ENCODE measurements at regions not wholly inside any gene's neighbourhood (a gene's known extent, or its start where the extent isn't known, plus 50 kb on each side); places are given as distances from the start of the nearest gene placed in this dataset.

GRCh38 chr20:6384380-6384779 is 261.6 kb upstream of the FERMT1 start:
- no peaks in the 10 kb centered on the region for H3K4me1 ChIP-seq (ENCODE audit: insufficient read depth, insufficient read length)
- H3K9ac ChIP-seq (ENCODE audit: insufficient read length, low read depth) = no peak overlapping the region
- H3K36me3 ChIP-seq (ENCODE audit: insufficient read depth, insufficient read length, low read length) = no peaks in the 10 kb centered on the region
- TF ChIP-seq ZNF274 (IDR thresholded peaks at IDR 0.05; ENCODE audit: low read depth, low read length) = no peak
- TF ChIP-seq SUZ12 (IDR thresholded peaks at IDR 0.05; ENCODE audit: extremely low read depth, insufficient read depth, insufficient read length) = no peak
- no peak for TF ChIP-seq YY1 (IDR thresholded peaks at IDR 0.05; ENCODE audit: insufficient read depth, insufficient read length)
- H3K27me3 ChIP-seq (ENCODE audit: insufficient read depth, insufficient read length) = no peaks in the 10 kb centered on the region
- no peak overlapping the region for H3K4me3 ChIP-seq (ENCODE audit: insufficient read length, low read depth)
- H3K9me3 ChIP-seq (ENCODE audit: insufficient read depth, low read length) = no peaks in the 10 kb centered on the region
- no peak for DNase-seq (ENCODE audit: low read depth, low spot score)

DNA sequence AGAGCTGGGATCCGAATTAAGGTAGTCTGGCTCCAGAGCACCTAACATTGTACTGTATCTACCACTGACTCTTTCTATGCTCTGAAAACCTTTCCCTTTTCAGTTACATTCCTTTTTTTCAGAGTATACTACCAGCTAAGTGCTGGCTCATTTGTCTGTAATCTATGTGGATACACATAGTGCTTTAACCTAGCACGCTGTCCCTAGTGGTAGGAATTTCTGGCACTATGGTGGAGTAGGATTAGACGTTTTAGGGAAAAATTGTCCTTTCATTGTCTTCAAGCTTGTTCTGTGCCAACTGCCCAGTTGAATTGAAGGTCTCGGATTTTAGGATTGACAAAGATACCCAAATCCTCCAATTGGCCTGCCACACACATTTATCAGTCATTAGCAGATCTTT is 259.1 kb upstream of the FERMT1 start:
- Histone ChIP-seq H3K9me3 (ENCODE audit: insufficient read depth, low read length) (no peaks in the 10 kb centered on the region), H3K4me1 (ENCODE audit: insufficient read depth, insufficient read length) (no peaks in the 10 kb centered on the region), H3K4me3 (ENCODE audit: insufficient read length, low read depth) (no peak overlapping the region), H3K9ac (ENCODE audit: insufficient read length, low read depth) (no peak overlapping the region), H3K27me3 (ENCODE audit: insufficient read depth, insufficient read length) (no peaks in the 10 kb centered on the region), H3K36me3 (ENCODE audit: insufficient read depth, insufficient read length, low read length) (no peaks in the 10 kb centered on the region)
- no peak for TF ChIP-seq YY1 (IDR thresholded peaks at IDR 0.05; ENCODE audit: insufficient read depth, insufficient read length)
- no peak for TF ChIP-seq SUZ12 (IDR thresholded peaks at IDR 0.05; ENCODE audit: extremely low read depth, insufficient read depth, insufficient read length)
- no peak for TF ChIP-seq ZNF274 (IDR thresholded peaks at IDR 0.05; ENCODE audit: low read depth, low read length)
- peak; percentile 51 for DNase-seq (ENCODE audit: low read depth, low spot score)

- TF ChIP-seq SUZ12 (IDR thresholded peaks at IDR 0.05; ENCODE audit: extremely low read depth, insufficient read depth, insufficient read length) = no peak
- TF ChIP-seq YY1 (IDR thresholded peaks at IDR 0.05; ENCODE audit: insufficient read depth, insufficient read length) = no peak
- no peak for TF ChIP-seq ZNF274 (IDR thresholded peaks at IDR 0.05; ENCODE audit: low read depth, low read length)
- H3K4me1 ChIP-seq (ENCODE audit: insufficient read depth, insufficient read length) = no peaks in the 10 kb centered on the region
- no peak for DNase-seq (ENCODE audit: low read depth, low spot score)
- no peaks in the 10 kb centered on the region for H3K27me3 ChIP-seq (ENCODE audit: insufficient read depth, insufficient read length)
- no peaks in the 10 kb centered on the region for H3K36me3 ChIP-seq (ENCODE audit: insufficient read depth, insufficient read length, low read length)
- H3K4me3 ChIP-seq (ENCODE audit: insufficient read length, low read depth) = no peak overlapping the region
- no peaks in the 10 kb centered on the region for H3K9me3 ChIP-seq (ENCODE audit: insufficient read depth, low read length)
- H3K9ac ChIP-seq (ENCODE audit: insufficient read length, low read depth) = no peak overlapping the region
Observed at GRCh38 chr20:6362245-6362644, 239.4 kb upstream of the FERMT1 start.

- DNase-seq (ENCODE audit: low read depth, low spot score) = no peak
- Histone ChIP-seq H3K27me3 (ENCODE audit: insufficient read depth, insufficient read length) (no peaks in the 10 kb centered on the region), H3K9me3 (ENCODE audit: insufficient read depth, low read length) (no peaks in the 10 kb centered on the region), H3K4me3 (ENCODE audit: insufficient read length, low read depth) (no peak overlapping the region), H3K9ac (ENCODE audit: insufficient read length, low read depth) (no peak overlapping the region), H3K36me3 (ENCODE audit: insufficient read depth, insufficient read length, low read length) (no peaks in the 10 kb centered on the region), H3K4me1 (ENCODE audit: insufficient read depth, insufficient read length) (no peaks in the 10 kb centered on the region)
- TF ChIP-seq ZNF274 (IDR thresholded peaks at IDR 0.05; ENCODE audit: low read depth, low read length) (no peak), SUZ12 (IDR thresholded peaks at IDR 0.05; ENCODE audit: extremely low read depth, insufficient read depth, insufficient read length) (no peak), YY1 (IDR thresholded peaks at IDR 0.05; ENCODE audit: insufficient read depth, insufficient read length) (no peak)
Observed at GRCh38 chr20:6360766-6361165, 237.9 kb upstream of the FERMT1 start.

DNA sequence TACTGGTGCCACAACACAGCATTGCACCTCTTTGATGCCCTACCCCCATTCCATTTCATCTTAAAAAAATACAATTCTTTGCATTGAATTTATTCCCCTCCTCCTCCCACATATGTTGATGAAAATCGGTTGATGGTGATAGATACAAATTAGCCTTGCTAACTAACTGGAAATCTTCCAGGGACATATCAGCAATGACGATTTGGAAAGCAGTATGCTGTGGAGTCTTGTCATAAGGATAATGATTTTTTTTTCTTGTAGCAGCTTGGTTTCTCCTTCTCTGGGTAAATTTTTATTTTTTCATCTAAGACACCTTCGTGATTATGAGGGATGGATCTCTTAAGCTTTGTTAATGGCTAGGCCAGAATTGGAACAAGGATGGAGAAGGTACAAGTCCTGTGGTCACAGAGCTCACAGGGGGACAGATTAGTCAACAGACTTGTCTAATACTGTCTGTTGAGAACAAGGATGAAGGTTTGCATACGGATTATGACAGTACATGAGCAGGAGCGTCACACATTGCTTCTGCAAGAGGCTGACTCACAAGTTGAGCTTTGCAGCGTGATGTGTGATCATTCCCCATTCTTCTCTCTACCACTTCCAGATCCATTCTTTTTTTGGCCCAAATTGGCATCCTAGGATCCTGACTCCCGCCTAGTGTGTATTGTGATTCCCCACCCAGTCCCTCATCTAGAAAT is 233.1 kb upstream of the FERMT1 start:
- no peaks in the 10 kb centered on the region for H3K4me1 ChIP-seq (ENCODE audit: insufficient read depth, insufficient read length)
- no peaks in the 10 kb centered on the region for H3K36me3 ChIP-seq (ENCODE audit: insufficient read depth, insufficient read length, low read length)
- H3K4me3 ChIP-seq (ENCODE audit: insufficient read length, low read depth) = no peak overlapping the region
- H3K9ac ChIP-seq (ENCODE audit: insufficient read length, low read depth) = no peak overlapping the region
- no peak for DNase-seq (ENCODE audit: low read depth, low spot score)
- TF ChIP-seq SUZ12 (IDR thresholded peaks at IDR 0.05; ENCODE audit: extremely low read depth, insufficient read depth, insufficient read length) (no peak), YY1 (IDR thresholded peaks at IDR 0.05; ENCODE audit: insufficient read depth, insufficient read length) (no peak), ZNF274 (IDR thresholded peaks at IDR 0.05; ENCODE audit: low read depth, low read length) (no peak)
- no peaks in the 10 kb centered on the region for H3K27me3 ChIP-seq (ENCODE audit: insufficient read depth, insufficient read length)
- H3K9me3 ChIP-seq (ENCODE audit: insufficient read depth, low read length) = no peaks in the 10 kb centered on the region

- no peak for TF ChIP-seq SUZ12 (IDR thresholded peaks at IDR 0.05; ENCODE audit: extremely low read depth, insufficient read depth, insufficient read length)
- no peak for TF ChIP-seq YY1 (IDR thresholded peaks at IDR 0.05; ENCODE audit: insufficient read depth, insufficient read length)
- TF ChIP-seq ZNF274 (IDR thresholded peaks at IDR 0.05; ENCODE audit: low read depth, low read length) = no peak
- H3K9ac ChIP-seq (ENCODE audit: insufficient read length, low read depth) = no peak overlapping the region
- H3K4me1 ChIP-seq (ENCODE audit: insufficient read depth, insufficient read length) = no peaks in the 10 kb centered on the region
- no peaks in the 10 kb centered on the region for H3K9me3 ChIP-seq (ENCODE audit: insufficient read depth, low read length)
- no peak for DNase-seq (ENCODE audit: low read depth, low spot score)
- no peak overlapping the region for H3K4me3 ChIP-seq (ENCODE audit: insufficient read length, low read depth)
- H3K36me3 ChIP-seq (ENCODE audit: insufficient read depth, insufficient read length, low read length) = no peaks in the 10 kb centered on the region
- H3K27me3 ChIP-seq (ENCODE audit: insufficient read depth, insufficient read length) = no peaks in the 10 kb centered on the region
Observed at GRCh38 chr20:6348908-6349307, 226.1 kb upstream of the FERMT1 start.

DNA sequence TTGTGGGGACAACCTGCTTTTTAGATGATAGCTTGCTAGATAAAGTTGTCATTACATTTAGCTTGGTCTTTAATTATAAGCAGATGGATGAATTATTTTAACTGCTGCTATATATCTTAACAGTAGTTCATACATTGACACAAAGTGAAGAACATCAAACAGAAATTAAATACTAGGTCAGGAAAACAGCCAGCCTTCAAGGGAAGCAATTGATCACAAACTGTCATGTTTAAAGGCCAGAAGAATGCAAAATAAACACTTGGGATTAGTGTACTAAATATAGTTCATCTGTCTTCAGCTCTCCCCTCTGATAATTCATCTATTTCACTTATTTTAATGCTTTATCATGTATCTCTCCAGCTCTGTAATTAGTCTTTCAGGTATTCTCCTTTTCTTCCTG is 225.1 kb upstream of the FERMT1 start:
- H3K9ac ChIP-seq (ENCODE audit: insufficient read length, low read depth) = no peak overlapping the region
- H3K4me1 ChIP-seq (ENCODE audit: insufficient read depth, insufficient read length) = no peaks in the 10 kb centered on the region
- no peaks in the 10 kb centered on the region for H3K9me3 ChIP-seq (ENCODE audit: insufficient read depth, low read length)
- DNase-seq (ENCODE audit: low read depth, low spot score) = no peak
- H3K4me3 ChIP-seq (ENCODE audit: insufficient read length, low read depth) = no peak overlapping the region
- TF ChIP-seq SUZ12 (IDR thresholded peaks at IDR 0.05; ENCODE audit: extremely low read depth, insufficient read depth, insufficient read length) (no peak), YY1 (IDR thresholded peaks at IDR 0.05; ENCODE audit: insufficient read depth, insufficient read length) (no peak), ZNF274 (IDR thresholded peaks at IDR 0.05; ENCODE audit: low read depth, low read length) (no peak)
- H3K27me3 ChIP-seq (ENCODE audit: insufficient read depth, insufficient read length) = no peaks in the 10 kb centered on the region
- H3K36me3 ChIP-seq (ENCODE audit: insufficient read depth, insufficient read length, low read length) = no peaks in the 10 kb centered on the region

Measured in NT2/D1 (cell line).